SU-DHL-6 (cell line): ENCODE measurements at regions not wholly inside any gene's neighbourhood (a gene's known extent, or its start where the extent isn't known, plus 50 kb on each side); places are given as distances from the start of the nearest gene placed in this dataset.
"Not testable (repeated sequence)": the region's sequence is repeated elsewhere in the genome, so short reads cannot be mapped to it uniquely, and the experiment has no call there.

Experiments used
- H2AFZ ChIP-seq: fragments of 200-600 bp; sonication (generic); 2 replicates; pipeline ENCODE4 v1.6.1; 2014; ENCODE audit warnings: low read depth, mild to moderate bottlenecking, moderate library complexity, mixed read lengths, antibody characterized with exemption, low read length; ENCODE audit not compliant: severe bottlenecking
- H3F3A ChIP-seq: fragments of 200-600 bp; shearing (Covaris generic); 2 replicates; pipeline ENCODE4 v1.6.0; 2016; ENCODE audit warnings: antibody characterized with exemption, mild to moderate bottlenecking; ENCODE audit not compliant: insufficient read depth
- H3K27ac ChIP-seq: fragments of 200-600 bp; sonication (generic); 2 replicates; pipeline ENCODE4 v1.5.1; 2016; ENCODE audit warnings: low read depth, mild to moderate bottlenecking, low read length, moderate library complexity, mixed read lengths
- H3K27me3 ChIP-seq: fragments of 200-600 bp; sonication (generic), shearing (Covaris generic); 2 replicates; pipeline ENCODE4 v1.6.0; 2014; ENCODE audit warnings: mild to moderate bottlenecking, low read length
- H3K36me3 ChIP-seq: fragments of 200-600 bp; sonication (generic); 2 replicates; pipeline ENCODE4 v1.6.1; 2014; ENCODE audit warnings: mild to moderate bottlenecking, low read length, mixed read lengths
- H3K4me2 ChIP-seq: fragments of 300-600, 200-600 bp; shearing (Covaris generic), sonication (generic); 2 replicates; pipeline ENCODE4 v1.6.0; 2014; ENCODE audit warnings: low read length, low read depth, mild to moderate bottlenecking; ENCODE audit not compliant: poor library complexity, severe bottlenecking
- H3K4me3 ChIP-seq: fragments of 200-600 bp; sonication (generic); 2 replicates; pipeline ENCODE4 v1.5.1; 2014; ENCODE audit warnings: antibody characterized with exemption, low read length, mild to moderate bottlenecking, mixed read lengths; ENCODE audit not compliant: insufficient read depth, poor library complexity, severe bottlenecking
- H3K79me2 ChIP-seq: fragments of 200-600 bp; sonication (generic); 2 replicates; pipeline ENCODE4 v1.6.1; 2014; ENCODE audit warnings: mild to moderate bottlenecking, low read length, moderate library complexity; ENCODE audit not compliant: insufficient read depth
- H3K9ac ChIP-seq: fragments of 200-600 bp; sonication (generic); 2 replicates; pipeline ENCODE4 v1.7.0; 2014; ENCODE audit warnings: mild to moderate bottlenecking, low read length
- H3K9me2 ChIP-seq: fragments of 200-600 bp; sonication (generic); replicated peaks from 2 replicates; pipeline ENCODE4 v1.6.1; 2014; ENCODE audit warnings: low read length; ENCODE audit not compliant: insufficient read depth
- H3K9me3 ChIP-seq: fragments of 200-600 bp; sonication (generic); 2 replicates; pipeline ENCODE4 v1.6.1; 2014; ENCODE audit warnings: low read length, mixed read lengths; ENCODE audit not compliant: insufficient read depth
- H4K20me1 ChIP-seq: fragments of 200-600 bp; sonication (generic); 2 replicates; pipeline ENCODE4 v1.6.1; 2014; ENCODE audit warnings: low read depth, mild to moderate bottlenecking, antibody characterized with exemption, low read length, moderate library complexity, mixed read lengths
- CTCF ChIP-seq: fragments of 200-600 bp; sonication (generic); IDR thresholded peaks from one replicate; pipeline ENCODE4 v1.5.1; 2017; ENCODE audit warnings: antibody characterized with exemption, mild to moderate bottlenecking, low read length, moderate library complexity; ENCODE audit not compliant: insufficient read depth, poor library complexity, severe bottlenecking
- EZH2phosphoT487 ChIP-seq: fragments of 200-600 bp; sonication (generic), shearing (Covaris generic); conservative IDR thresholded peaks from 2 replicates; pipeline ENCODE4 v1.6.1; 2018; ENCODE audit warnings: mild to moderate bottlenecking, antibody characterized with exemption, low read length, moderate library complexity, mixed read lengths

- Histone ChIP-seq H4K20me1 (no peaks in the 10 kb centered on the region), H3K9ac (no peak overlapping the region), H3K27me3 (no peaks in the 10 kb centered on the region), H3K79me2 (no peaks in the 10 kb centered on the region), H2AFZ (no peak overlapping the region), H3F3A (no peaks in the 10 kb centered on the region), H3K27ac (no peak overlapping the region), H3K36me3 (no peaks in the 10 kb centered on the region), H3K9me2 (no peaks in the 10 kb centered on the region), H3K9me3 (no peaks in the 10 kb centered on the region), H3K4me3 (no peak overlapping the region), H3K4me2 (no peak overlapping the region)
- TF ChIP-seq EZH2phosphoT487, result no peak
- TF ChIP-seq CTCF, result no peak
Measured at GRCh38 chr17:83203472-83204221, 124.2 kb downstream of the METRNL start.

DNA sequence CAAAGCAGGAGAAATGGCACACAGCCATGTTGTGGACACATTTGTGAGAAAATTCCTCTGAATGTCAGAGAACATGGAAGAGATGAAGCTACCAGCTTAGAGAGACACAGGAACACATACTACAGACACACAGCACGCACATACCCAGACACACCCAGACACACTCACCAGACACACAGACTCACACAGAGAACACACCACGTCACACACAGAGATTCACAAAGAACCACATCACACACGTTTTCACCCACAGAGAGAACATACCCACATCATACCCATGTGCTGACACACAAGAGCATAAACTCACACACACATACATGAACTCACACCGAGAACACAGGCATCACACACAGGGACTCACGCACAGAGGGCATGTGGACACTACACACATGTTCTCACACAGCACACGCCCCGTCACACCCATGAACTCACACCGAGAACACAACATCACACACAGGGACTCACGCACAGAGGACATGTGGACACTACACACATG, 124.9 kb downstream of the METRNL start:
- no peak overlapping the region for H2AFZ ChIP-seq
- H3K36me3 ChIP-seq, result no peaks in the 10 kb centered on the region
- TF ChIP-seq CTCF (no peak), EZH2phosphoT487 (no peak)
- no peaks in the 10 kb centered on the region for H3F3A ChIP-seq
- H3K4me3 ChIP-seq, result no peak overlapping the region
- H3K9me3 ChIP-seq, result no peaks in the 10 kb centered on the region
- no peaks in the 10 kb centered on the region for H3K27me3 ChIP-seq
- H3K27ac ChIP-seq, result no peak overlapping the region
- H3K79me2 ChIP-seq, result no peaks in the 10 kb centered on the region
- no peaks in the 10 kb centered on the region for H4K20me1 ChIP-seq
- H3K9me2 ChIP-seq, result no peaks in the 10 kb centered on the region
- H3K4me2 ChIP-seq, result no peak overlapping the region
- H3K9ac ChIP-seq, result no peak overlapping the region

- H3K4me2 ChIP-seq, H3K36me3 ChIP-seq, H3K79me2 ChIP-seq, H3F3A ChIP-seq, H3K9me3 ChIP-seq, H4K20me1 ChIP-seq, H3K9me2 ChIP-seq, H3K9ac ChIP-seq, H2AFZ ChIP-seq, H3K4me3 ChIP-seq, H3K27ac ChIP-seq, H3K27me3 ChIP-seq: not testable (repeated sequence)
Measured at GRCh38 chr17:83204736-83205386, 125.5 kb downstream of the METRNL start.
